ENCODE measurements at regions not wholly inside any gene's neighbourhood (a gene's known extent, or its start where the extent isn't known, plus 50 kb on each side); places are given as distances from the start of the nearest gene placed in this dataset.

- no peak for TF ChIP-seq POLR2A (IDR thresholded peaks at IDR 0.05; ENCODE audit: low read length)
- no peak for TF ChIP-seq GATA1 (IDR thresholded peaks at IDR 0.05; ENCODE audit: low read depth, low read length)
Observed at GRCh38 chr2:60319031-60319547, 234.4 kb downstream of the BCL11A start.
